B cell (primary cell): ENCODE measurements at regions not wholly inside any gene's neighbourhood (a gene's known extent, or its start where the extent isn't known, plus 50 kb on each side); places are given as distances from the start of the nearest gene placed in this dataset.

Experiments used
- ATAC-seq: fragments of 200-7000 bp; cut with Tn5 transposase; one replicate; pipeline ENCODE4 v1.10.0; 2021; ENCODE audit warnings: low read depth, mild to moderate bottlenecking, moderate number of reproducible peaks, moderate library complexity
- CTCF ChIA-PET: fragments of 350-600 bp; sonication (Branson Sonifier 250); formaldehyde crosslinking; loops from one replicate; lab custom pipeline; 2021; ENCODE audit warnings: antibody characterized with exemption, inconsistent platforms; lab: Charles Lee
- POLR2A ChIA-PET: fragments of 350-600 bp; sonication (Branson Sonifier 250); formaldehyde crosslinking; loops from one replicate; lab custom pipeline; 2021; ENCODE audit warnings: antibody characterized with exemption; lab: Charles Lee
- DNase-seq: peaks from one replicate; pipeline ENCODE4 v3.0.0; 2013
- H2AFZ ChIP-seq: 2 replicates; pipeline ENCODE4 v1.6.1; 2012; ENCODE audit warnings: mild to moderate bottlenecking, low read depth, low read length; ENCODE audit not compliant: insufficient read depth, poor library complexity, severe bottlenecking
- H3K27ac ChIP-seq, 2 donors: 1 replicate in 1 of 2; 2 replicates in 1 of 2; pipeline ENCODE4 v1.5.1; 2012 to 2013; ENCODE audit warnings: low read length in 2 of 2, mild to moderate bottlenecking in 2 of 2, moderate library complexity in 1 of 2
- H3K27me3 ChIP-seq, 4 experiments: fragments of 200-600 bp in 1 of 4; sonication (generic) in 1 of 4; replicated peaks in 1 of 4; 1 replicate in 2 of 4; 2 replicates in 2 of 4; pipeline versions ENCODE4 v1.6.1 to v1.7.0; 2013 to 2016; ENCODE audit warnings: low read length in 3 of 4, mild to moderate bottlenecking in 2 of 4, mixed read lengths in 1 of 4, moderate library complexity in 1 of 4; ENCODE audit not compliant: insufficient read depth in 4 of 4, control insufficient read depth in 3 of 4; ENCODE audit errors: control extremely low read depth in 1 of 4
- H3K36me3 ChIP-seq, 2 experiments: replicated peaks in 1 of 2; 1 replicate in 1 of 2; 2 replicates in 1 of 2; pipeline versions ENCODE4 v1.6.1 to v1.7.1; 2013; ENCODE audit warnings: low read length in 1 of 2; ENCODE audit not compliant: insufficient read depth in 2 of 2, control insufficient read depth in 1 of 2; ENCODE audit errors: control extremely low read depth in 1 of 2, extremely low read depth in 1 of 2
- H3K4me1 ChIP-seq, 2 donors: fragments of 200-600 bp in 1 of 2; sonication (generic) in 1 of 2; 1 replicate in 1 of 2; 2 replicates in 1 of 2; pipeline versions ENCODE4 v1.5.1 to v1.6.1; 2013 to 2017; ENCODE audit warnings: low read length in 2 of 2; ENCODE audit not compliant: control insufficient read depth in 2 of 2, insufficient read depth in 2 of 2
- H3K4me2 ChIP-seq: replicated peaks from 2 replicates; pipeline ENCODE3; 2012; ENCODE audit warnings: mild to moderate bottlenecking, low read depth, low read length; ENCODE audit not compliant: poor library complexity, severe bottlenecking
- H3K4me3 ChIP-seq, 5 experiments: fragments of 200-600 bp in 1 of 5; sonication (generic) in 1 of 5; 1 replicate in 3 of 5; 2 replicates in 2 of 5; pipeline versions ENCODE4 v1.5.1 to v1.7.0; 2011 to 2016; ENCODE audit warnings: low read length in 4 of 5, mild to moderate bottlenecking in 4 of 5, low read depth in 2 of 5, control low read depth in 1 of 5, moderate library complexity in 1 of 5; ENCODE audit not compliant: insufficient read depth in 1 of 5; ENCODE audit errors: control extremely low read depth in 1 of 5, extremely low read depth in 1 of 5
- H3K79me2 ChIP-seq: fragments of 200-600 bp; sonication (generic); one replicate; pipeline ENCODE4 v1.6.0; 2016; ENCODE audit warnings: low read length; ENCODE audit not compliant: control insufficient read depth, insufficient read depth
- H3K9ac ChIP-seq: fragments of 200-600 bp; sonication (generic); 2 replicates; pipeline ENCODE4 v1.6.1; 2017; ENCODE audit warnings: mild to moderate bottlenecking, low read length, moderate library complexity
- H3K9me3 ChIP-seq, 3 donors: one replicate each; pipeline versions ENCODE4 v1.6.1 to v1.7.1; 2013; ENCODE audit warnings: low read length in 2 of 3; ENCODE audit not compliant: control insufficient read depth in 2 of 3, insufficient read depth in 1 of 3; ENCODE audit errors: control extremely low read depth in 1 of 3
- H4K20me1 ChIP-seq: 2 replicates; pipeline ENCODE4 v1.6.0; 2012; ENCODE audit warnings: mild to moderate bottlenecking, low read length; ENCODE audit not compliant: insufficient read depth, control insufficient read depth, poor library complexity, severe bottlenecking
- H3K27ac Mint-ChIP-seq: one replicate; pipeline ENCODE4 v1.8.0; 2021; ENCODE audit warnings: mixed read lengths
- H3K27me3 Mint-ChIP-seq: one replicate; pipeline ENCODE4 v1.8.0; 2021; ENCODE audit warnings: mixed read lengths
- H3K4me1 Mint-ChIP-seq: one replicate; pipeline ENCODE4 v1.8.0; 2021; ENCODE audit warnings: mixed read lengths
- H3K4me3 Mint-ChIP-seq: one replicate; pipeline ENCODE4 v1.8.0; 2021; ENCODE audit warnings: mixed read lengths
- H3K9me3 Mint-ChIP-seq: one replicate; pipeline ENCODE4 v1.8.0; 2022; ENCODE audit warnings: mixed read lengths; ENCODE audit not compliant: insufficient read depth
- CTCF ChIP-seq: fragments of 200-600 bp; IDR thresholded peaks from one replicate; pipeline ENCODE4 v1.8.0; 2022; ENCODE audit warnings: antibody characterized with exemption, mild to moderate bottlenecking
- EZH2 ChIP-seq: IDR thresholded peaks from 2 replicates; pipeline ENCODE4 v1.6.1; 2012; ENCODE audit warnings: borderline replicate concordance, low read depth, mild to moderate bottlenecking, moderate library complexity, low read length; ENCODE audit not compliant: insufficient read depth, poor library complexity, severe bottlenecking
- WGBS: methylation state at CpG from one replicate; pipeline ENCODE4 v1.1.5; 2013; ENCODE audit warnings: missing lambda C conversion rate; ENCODE audit not compliant: insufficient coverage; 5-methylcytosine and 5-hydroxymethylcytosine counted together
- intact Hi-C: fragments of 100-400 bp; cut with micrococcal nuclease; formaldehyde crosslinking; loops from one replicate; pipeline ENCODE4 v1.10.0; 2022

- no peak for TF ChIP-seq EZH2
- no peak for TF ChIP-seq CTCF
- H3K4me1 Mint-ChIP-seq = no peaks in the 10 kb centered on the region
- Histone ChIP-seq H3K36me3 (no peaks in the 10 kb centered on the region), H2AFZ (no peak overlapping the region), H3K4me1 (no peaks in the 10 kb centered on the region), H3K79me2 (no peaks in the 10 kb centered on the region), H3K9me3 (peaks cover 0 to 3% (median 2%) of the 10 kb centered on the region in 3 donors), H3K27ac (no peak overlapping the region), H4K20me1 (no peaks in the 10 kb centered on the region), H3K4me3 (no peak overlapping the region), H3K27me3 (no peaks in the 10 kb centered on the region), H3K9ac (no peak overlapping the region), H3K4me2 (no peak overlapping the region)
- WGBS = 92% methylated on average over 2 of the region's 4 CpGs
- intact Hi-C loops = no loop called here
- no peak overlapping the region for H3K27ac Mint-ChIP-seq
- ATAC-seq = no peak
- H3K9me3 Mint-ChIP-seq = peaks cover 2% of the 10 kb centered on the region
- ChIA-PET POLR2A (no interaction called here), CTCF (no interaction called here)
- DNase-seq = no peak
- no peaks in the 10 kb centered on the region for H3K27me3 Mint-ChIP-seq
- no peak overlapping the region for H3K4me3 Mint-ChIP-seq
Measured at GRCh38 chr11:112814168-112814567, 147.1 kb upstream of the NCAM1 start.

GRCh38 chr11:112817376-112817775, 143.8 kb upstream of the NCAM1 start:
- H3K4me1 Mint-ChIP-seq = no peaks in the 10 kb centered on the region
- H4K20me1 ChIP-seq = no peaks in the 10 kb centered on the region
- 52% methylated on average over 3 of the region's 3 CpGs for WGBS
- H3K27ac ChIP-seq = no peak overlapping the region
- intact Hi-C loops = no loop called here
- ATAC-seq = no peak
- POLR2A ChIA-PET = no interaction called here
- no peaks in the 10 kb centered on the region for H3K27me3 Mint-ChIP-seq
- H3K4me3 ChIP-seq = no peak overlapping the region
- H3K4me3 Mint-ChIP-seq = no peak overlapping the region
- no peak overlapping the region for H3K9ac ChIP-seq
- CTCF ChIA-PET = no interaction called here
- H3K4me1 ChIP-seq = no peaks in the 10 kb centered on the region
- H3K36me3 ChIP-seq = no peaks in the 10 kb centered on the region
- peaks cover 0 to 5% (median 0%) of the 10 kb centered on the region in 3 donors for H3K9me3 ChIP-seq
- no peaks in the 10 kb centered on the region for H3K79me2 ChIP-seq
- no peak overlapping the region for H3K27ac Mint-ChIP-seq
- no peak for DNase-seq
- H2AFZ ChIP-seq = no peak overlapping the region
- no peak overlapping the region for H3K4me2 ChIP-seq
- H3K27me3 ChIP-seq = no peaks in the 10 kb centered on the region
- no peaks in the 10 kb centered on the region for H3K9me3 Mint-ChIP-seq
- TF ChIP-seq EZH2 = no peak
- TF ChIP-seq CTCF = no peak
